ENCODE measurements at regions not wholly inside any gene's neighbourhood (a gene's known extent, or its start where the extent isn't known, plus 50 kb on each side); places are given as distances from the start of the nearest gene placed in this dataset.

DNA sequence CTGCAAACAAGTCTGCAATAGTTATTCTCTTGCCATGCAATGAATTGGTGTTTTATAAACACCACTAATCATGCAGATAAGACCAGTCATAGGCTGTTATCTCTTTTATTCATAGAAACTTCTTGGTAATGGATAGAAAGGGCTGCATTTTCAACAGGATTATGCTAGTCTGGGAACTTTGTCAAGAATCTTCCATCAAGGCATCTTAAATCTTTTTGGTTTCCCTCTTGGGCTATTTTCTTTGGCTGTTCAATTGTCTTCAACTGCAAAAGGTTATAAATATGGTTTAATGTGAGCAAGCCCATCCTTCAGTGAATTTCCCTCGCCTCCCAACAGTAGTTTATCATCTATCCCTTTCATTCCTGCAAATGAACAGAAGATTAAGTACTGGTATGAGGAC, 59.0 kb upstream of the MINAR1 start:
- no peak for DNase-seq

DNA sequence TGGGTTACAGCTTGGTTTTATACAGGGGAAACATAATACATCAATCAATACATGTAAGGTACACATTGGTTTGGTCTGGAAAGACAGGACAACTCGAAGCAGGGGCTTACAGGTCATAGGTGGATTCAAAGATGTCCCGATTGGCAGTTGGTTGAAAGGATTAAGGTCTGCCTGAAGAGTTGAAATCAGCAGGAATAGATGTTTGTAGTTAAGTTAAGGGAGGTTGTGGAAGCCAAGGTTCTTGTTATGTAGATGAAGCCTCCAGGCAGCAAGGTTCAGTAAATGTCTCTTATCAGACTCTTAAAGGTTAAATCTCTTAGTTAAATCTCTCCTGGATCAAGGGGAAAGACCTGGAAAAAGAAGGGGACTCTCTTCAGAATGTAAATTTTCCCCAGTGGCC, 58.4 kb upstream of the MINAR1 start:
- no peak for DNase-seq

- DNase-seq = no peak
Observed at GRCh38 chr15:79376383-79376782, 55.8 kb upstream of the MINAR1 start.

- no peak for DNase-seq
Observed at GRCh38 chr15:79378394-79379109, 53.6 kb upstream of the MINAR1 start.

GRCh38 chr15:79380755-79381497, 51.2 kb upstream of the MINAR1 start:
- peak; percentile 90 for DNase-seq

- DNase-seq = no peak
Observed at GRCh38 chr15:79381593-79381992, 50.5 kb upstream of the MINAR1 start.

Data from activated effector memory CD4-positive, alpha-beta T cell treated with anti-CD3 and anti-CD28 coated beads, Interleukin-2, amount 50 U/mL, for 16 hours (primary cell).